ENCODE measurements at regions not wholly inside any gene's neighbourhood (a gene's known extent, or its start where the extent isn't known, plus 50 kb on each side); places are given as distances from the start of the nearest gene placed in this dataset.

- TF ChIP-seq ZFX (IDR thresholded peaks at IDR 0.05; ENCODE audit: borderline replicate concordance) (no peak), CTCF (IDR thresholded peaks at IDR 0.05) (no peak)
Observed at GRCh38 chr10:42697926-42698325, 59.6 kb upstream of the ZNF33B start.
